DND-41 (cell line): ENCODE measurements at regions not wholly inside any gene's neighbourhood (a gene's known extent, or its start where the extent isn't known, plus 50 kb on each side); places are given as distances from the start of the nearest gene placed in this dataset.

Experiments
- ATAC-seq: fragments of 200-7000 bp; cut with Tn5 transposase; 3 replicates; pipeline ENCODE4 v1.9.1; 2021; ENCODE audit warnings: low read depth; ENCODE audit not compliant: insufficient read depth
- DNase-seq: peaks from one replicate; pipeline ENCODE4 v3.0.0-alpha.2; 2020
- H2AFZ ChIP-seq: 2 replicates; pipeline ENCODE4 v1.6.0; 2012; ENCODE audit warnings: low read depth, low read length
- H3K27ac ChIP-seq: 2 replicates; pipeline ENCODE4 v1.5.1; 2012; ENCODE audit warnings: low read length, inconsistent platforms
- H3K27me3 ChIP-seq: fragments of 200-600 bp; sonication (generic); 2 replicates; pipeline ENCODE4 v1.6.0; 2012; ENCODE audit warnings: low read length, mild to moderate bottlenecking, inconsistent platforms; ENCODE audit not compliant: insufficient read depth, poor library complexity
- H3K36me3 ChIP-seq: 2 replicates; pipeline ENCODE4 v1.5.1; 2012; ENCODE audit warnings: low read length, inconsistent platforms; ENCODE audit not compliant: insufficient read depth
- H3K4me1 ChIP-seq: 2 replicates; pipeline ENCODE4 v1.5.1; 2012; ENCODE audit warnings: mild to moderate bottlenecking, low read length; ENCODE audit not compliant: insufficient read depth
- H3K4me2 ChIP-seq: 2 replicates; pipeline ENCODE4 v1.6.0; 2012; ENCODE audit warnings: mild to moderate bottlenecking, moderate library complexity, low read length, inconsistent platforms; ENCODE audit not compliant: insufficient read depth
- H3K4me3 ChIP-seq, 2 experiments: fragments of 200-600 bp in 1 of 2; shearing (Covaris generic) in 1 of 2; 2 replicates each; pipeline ENCODE4 v1.5.1; 2012 to 2016; ENCODE audit warnings: inconsistent platforms in 2 of 2, low read length in 2 of 2, mild to moderate bottlenecking in 2 of 2, low read depth in 1 of 2, moderate library complexity in 1 of 2
- H3K79me2 ChIP-seq: 2 replicates; pipeline ENCODE4 v1.6.0; 2012; ENCODE audit warnings: low read length, inconsistent platforms; ENCODE audit not compliant: insufficient read depth
- H3K9ac ChIP-seq: 2 replicates; pipeline ENCODE4 v1.6.0; 2012; ENCODE audit warnings: low read depth, mild to moderate bottlenecking, inconsistent platforms, low read length, moderate library complexity
- H3K9me3 ChIP-seq: 2 replicates; pipeline ENCODE4 v1.5.1; 2012; ENCODE audit warnings: low read length, moderate library complexity, mild to moderate bottlenecking, inconsistent platforms; ENCODE audit not compliant: insufficient read depth, severe bottlenecking
- H4K20me1 ChIP-seq: 2 replicates; pipeline ENCODE4 v1.6.0; 2012; ENCODE audit warnings: low read length; ENCODE audit not compliant: insufficient read depth
- CTCF ChIP-seq: IDR thresholded peaks from 2 replicates; pipeline ENCODE4 v1.5.1; 2012; ENCODE audit warnings: borderline replicate concordance, low read length, moderate library complexity, mild to moderate bottlenecking; ENCODE audit not compliant: poor library complexity, severe bottlenecking; ENCODE audit errors: extremely low read depth
- EZH2 ChIP-seq: IDR thresholded peaks from 3 replicates; pipeline ENCODE4 v1.6.1; 2012; ENCODE audit warnings: borderline replicate concordance, low read depth, mild to moderate bottlenecking, moderate library complexity, low read length, inconsistent platforms; ENCODE audit not compliant: severe bottlenecking

- Histone ChIP-seq H3K4me2 (no peak overlapping the region), H3K79me2 (no peaks in the 10 kb centered on the region), H3K9me3 (no peaks in the 10 kb centered on the region), H3K36me3 (no peaks in the 10 kb centered on the region), H3K4me1 (peaks cover 6% of the 10 kb centered on the region), H3K27me3 (no peaks in the 10 kb centered on the region), H3K27ac (no peak overlapping the region), H3K4me3 (no peak overlapping the region), H4K20me1 (no peaks in the 10 kb centered on the region), H3K9ac (no peak overlapping the region), H2AFZ (no peak overlapping the region)
- ATAC-seq: no peak
- TF ChIP-seq CTCF: no peak
- TF ChIP-seq EZH2: no peak
- no peak for DNase-seq
Measured at GRCh38 chr4:65943076-65943475, 272.8 kb upstream of the EPHA5 start.

GRCh38 chr4:65924843-65925242 lies 254.6 kb upstream of the EPHA5 start:
- Histone ChIP-seq H3K4me1 (no peaks in the 10 kb centered on the region), H3K9ac (no peak overlapping the region), H3K36me3 (no peaks in the 10 kb centered on the region), H3K4me3 (no peak overlapping the region), H3K79me2 (no peaks in the 10 kb centered on the region), H4K20me1 (no peaks in the 10 kb centered on the region), H3K27me3 (no peaks in the 10 kb centered on the region), H3K4me2 (no peak overlapping the region), H2AFZ (peak overlapping the region; percentile 15), H3K27ac (no peak overlapping the region), H3K9me3 (no peaks in the 10 kb centered on the region)
- TF ChIP-seq CTCF (no peak), EZH2 (no peak)
- no peak for DNase-seq
- ATAC-seq: no peak

- Histone ChIP-seq H3K9me3 (no peaks in the 10 kb centered on the region), H3K27me3 (no peaks in the 10 kb centered on the region), H3K4me1 (no peaks in the 10 kb centered on the region), H3K27ac (no peak overlapping the region), H3K4me3 (no peak overlapping the region), H3K79me2 (no peaks in the 10 kb centered on the region), H3K4me2 (no peak overlapping the region), H2AFZ (no peak overlapping the region), H3K36me3 (no peaks in the 10 kb centered on the region), H3K9ac (no peak overlapping the region), H4K20me1 (no peaks in the 10 kb centered on the region)
- DNase-seq (no peak), ATAC-seq (no peak)
- no peak for TF ChIP-seq EZH2
- no peak for TF ChIP-seq CTCF
Measured at GRCh38 chr4:65923616-65924015, 253.3 kb upstream of the EPHA5 start.

- H3K4me2 ChIP-seq: no peak overlapping the region
- H3K36me3 ChIP-seq: no peaks in the 10 kb centered on the region
- no peak overlapping the region for H3K4me3 ChIP-seq
Measured at GRCh38 chr4:65921180-65921579, 250.9 kb upstream of the EPHA5 start.

More at GRCh38 chr4:65921180-65921579, 250.9 kb upstream of the EPHA5 start:
- H3K9me3 ChIP-seq: peaks cover 2% of the 10 kb centered on the region
- H3K27me3 ChIP-seq: no peaks in the 10 kb centered on the region
- H3K79me2 ChIP-seq: no peaks in the 10 kb centered on the region
- no peaks in the 10 kb centered on the region for H4K20me1 ChIP-seq
- H3K9ac ChIP-seq: no peak overlapping the region
- no peaks in the 10 kb centered on the region for H3K4me1 ChIP-seq
- no peak overlapping the region for H3K27ac ChIP-seq
- ATAC-seq (no peak), DNase-seq (no peak)
- TF ChIP-seq CTCF (no peak), EZH2 (no peak)
- no peak overlapping the region for H2AFZ ChIP-seq
